Stimulated activated naive CD8-positive, alpha-beta T cell treated with anti-CD3 and anti-CD28 coated beads, Interleukin-15, amount 100 ng/mL, for 72 hours (primary cell): ENCODE measurements at regions not wholly inside any gene's neighbourhood (a gene's known extent, or its start where the extent isn't known, plus 50 kb on each side); places are given as distances from the start of the nearest gene placed in this dataset.

Source experiments
- ATAC-seq: fragments of 150-1000 bp; cut with Tn5 transposase; 2 replicates; pipeline ENCODE4 v1.10.0; 2021; ENCODE audit warnings: mild to moderate bottlenecking, moderate library complexity
- DNase-seq, 2 donors: peaks; one replicate each; pipeline ENCODE4 v3.0.0; 2021 to 2022
- H3K27ac Mint-ChIP-seq, 2 donors: one replicate each; pipeline ENCODE4 v1.8.0; 2022; ENCODE audit warnings: mild to moderate bottlenecking in 2 of 2, mixed read lengths in 2 of 2, moderate library complexity in 2 of 2
- H3K27me3 Mint-ChIP-seq: one replicate; pipeline ENCODE4 v1.8.0; 2022; ENCODE audit warnings: mixed read lengths
- H3K4me1 Mint-ChIP-seq: one replicate; pipeline ENCODE4 v1.8.0; 2022; ENCODE audit warnings: mild to moderate bottlenecking, mixed read lengths
- H3K4me3 Mint-ChIP-seq, 2 donors: one replicate each; pipeline ENCODE4 v1.8.0; 2022; ENCODE audit warnings: mild to moderate bottlenecking in 2 of 2, mixed read lengths in 2 of 2, moderate library complexity in 1 of 2
- H3K9me3 Mint-ChIP-seq, 2 donors: one replicate each; pipeline ENCODE4 v1.8.0; 2022; ENCODE audit warnings: mixed read lengths in 2 of 2

- H3K9me3 Mint-ChIP-seq: no peaks in the 10 kb centered on the region
- no peak overlapping the region for H3K27ac Mint-ChIP-seq
- no peak overlapping the region for H3K4me3 Mint-ChIP-seq
- DNase-seq (no peak), ATAC-seq (no peak)
- no peaks in the 10 kb centered on the region for H3K27me3 Mint-ChIP-seq
- no peaks in the 10 kb centered on the region for H3K4me1 Mint-ChIP-seq
These were observed 181.9 kb downstream of the CYP26A1 start for GRCh38 chr10:93255546-93255945.
